Lung (tissue), 11 donors: ENCODE measurements at regions not wholly inside any gene's neighbourhood (a gene's known extent, or its start where the extent isn't known, plus 50 kb on each side); places are given as distances from the start of the nearest gene placed in this dataset.

Experiments used
- ATAC-seq: fragments of 200-7000 bp; cut with Tn5 transposase; one replicate; pipeline ENCODE4 v1.9.1; 2020; ENCODE audit warnings: moderate number of reproducible peaks; ENCODE audit not compliant: insufficient read depth, low FRiP score
- DNase-seq, 3 donors: peaks; one replicate each; pipeline ENCODE4 v3.0.0-alpha.2; 2013 to 2017
- H3K27ac ChIP-seq, 2 donors: one replicate each; pipeline ENCODE4 v1.5.1; 2013; ENCODE audit warnings: mild to moderate bottlenecking in 2 of 2, moderate library complexity in 2 of 2, control low read depth in 1 of 2, inconsistent platforms in 1 of 2, low read depth in 1 of 2, low read length in 1 of 2
- H3K27me3 ChIP-seq, 3 donors: one replicate each; pipeline ENCODE4 v1.5.1; 2013; ENCODE audit warnings: low read length in 2 of 3; ENCODE audit not compliant: control insufficient read depth in 3 of 3, insufficient read depth in 3 of 3
- H3K36me3 ChIP-seq, 4 donors: one replicate each; pipeline ENCODE4 v1.5.1; 2013; ENCODE audit warnings: low read length in 4 of 4, mild to moderate bottlenecking in 1 of 4, moderate library complexity in 1 of 4; ENCODE audit not compliant: control insufficient read depth in 4 of 4, insufficient read depth in 4 of 4
- H3K4me1 ChIP-seq, 5 donors: one replicate each; pipeline ENCODE4 v1.5.1; 2013; ENCODE audit warnings: low read length in 5 of 5, mild to moderate bottlenecking in 2 of 5, moderate library complexity in 1 of 5; ENCODE audit not compliant: control insufficient read depth in 5 of 5, insufficient read depth in 5 of 5
- H3K4me3 ChIP-seq: one replicate; pipeline ENCODE4 v1.5.1; 2013; ENCODE audit warnings: mild to moderate bottlenecking, control low read depth, moderate library complexity
- H3K9ac ChIP-seq, 2 donors: one replicate each; pipeline ENCODE4 v1.5.1; 2013; ENCODE audit warnings: low read length in 2 of 2, control low read depth in 1 of 2; ENCODE audit not compliant: insufficient read depth in 1 of 2
- H3K9me3 ChIP-seq, 4 donors: one replicate each; pipeline ENCODE4 v1.5.1; 2013; ENCODE audit warnings: low read length in 3 of 4, mild to moderate bottlenecking in 1 of 4, moderate library complexity in 1 of 4; ENCODE audit not compliant: control insufficient read depth in 4 of 4, insufficient read depth in 3 of 4
- CTCF ChIP-seq: IDR thresholded peaks from 2 replicates; pipeline ENCODE4 v1.5.1; 2012; ENCODE audit warnings: mild to moderate bottlenecking; ENCODE audit errors: control extremely low read depth, extremely low read depth
- WGBS, 2 donors: extraction: QIAGEN DNeasy Blood & Tissue Kit; methylation state at CpG; one replicate each; pipeline ENCODE4 v1.1.7; 2013; 5-methylcytosine and 5-hydroxymethylcytosine counted together
- donor health status: control.
- donor health status: control.
- donor health status: Bipolar disorder and iron deficiency.
- donor health status: healthy.
- donor health status: DM: yes; HTN: yes; CAD: no.

GRCh38 chr4:138087066-138087719 is 155.0 kb downstream of the SLC7A11 start:
- WGBS, 2 donors: 92 to 96% methylated on average over 4 of the region's 4 CpGs
- H3K36me3 ChIP-seq: no peaks in the 10 kb centered on the region
- ATAC-seq (no peak), DNase-seq (no peak)
- H3K27ac ChIP-seq: no peak overlapping the region
- no peaks in the 10 kb centered on the region for H3K9me3 ChIP-seq
- H3K4me1 ChIP-seq: peaks cover 0 to 14% (median 0%) of the 10 kb centered on the region in 5 donors
- H3K27me3 ChIP-seq: no peaks in the 10 kb centered on the region
- no peak overlapping the region for H3K9ac ChIP-seq
- no peak overlapping the region for H3K4me3 ChIP-seq
- TF ChIP-seq CTCF: no peak

GRCh38 chr4:138086611-138087041 is 155.5 kb downstream of the SLC7A11 start:
- Histone ChIP-seq H3K4me1 (peaks cover 0 to 14% (median 0%) of the 10 kb centered on the region in 5 donors), H3K27me3 (no peaks in the 10 kb centered on the region), H3K27ac (no peak overlapping the region), H3K9ac (no peak overlapping the region), H3K36me3 (no peaks in the 10 kb centered on the region), H3K9me3 (no peaks in the 10 kb centered on the region), H3K4me3 (no peak overlapping the region)
- WGBS, 2 donors: 37 to 81% methylated on average over 1 of the region's 1 CpG
- ATAC-seq: no peak
- TF ChIP-seq CTCF: no peak
- peak in 2 of 3 donors; percentile 10 to 41 for DNase-seq

- Histone ChIP-seq H3K4me3 (no peak overlapping the region), H3K9ac (no peak overlapping the region), H3K27me3 (no peaks in the 10 kb centered on the region), H3K27ac (no peak overlapping the region), H3K9me3 (no peaks in the 10 kb centered on the region), H3K36me3 (no peaks in the 10 kb centered on the region), H3K4me1 (peaks cover 0 to 13% (median 0%) of the 10 kb centered on the region in 5 donors)
- no peak for TF ChIP-seq CTCF
- ATAC-seq: no peak
- WGBS, 2 donors: 69 to 73% methylated on average over 5 of the region's 5 CpGs
- no peak for DNase-seq
These were observed 156.3 kb downstream of the SLC7A11 start for GRCh38 chr4:138085736-138086305.
